A673 (cell line): ENCODE measurements at regions not wholly inside any gene's neighbourhood (a gene's known extent, or its start where the extent isn't known, plus 50 kb on each side); places are given as distances from the start of the nearest gene placed in this dataset.

Source experiments
- BruUV-seq: library from RNA; stranded (reverse); fragments of 400-500 nt; replicated peaks from 2 replicates; lab custom pipeline; 2021; lab: Mats Ljungman, UMichigan
- CTCF ChIA-PET: fragments of 300-600 bp; sonication (Branson Sonifier 250); formaldehyde crosslinking; loops from one replicate; lab custom pipeline; 2022; ENCODE audit warnings: antibody characterized with exemption; lab: Charles Lee
- POLR2A ChIA-PET: fragments of 300-600 bp; sonication (Branson Sonifier 250); formaldehyde crosslinking; loops from one replicate; lab custom pipeline; 2022; ENCODE audit warnings: antibody characterized with exemption; ENCODE audit not compliant: low non-redundant PET; lab: Charles Lee
- DNase-seq: peaks from one replicate; pipeline ENCODE4 v3.0.0-alpha.2; 2015; ENCODE audit warnings: low spot score
- H3K27ac ChIP-seq: fragments of 200-600 bp; sonication (generic); 2 replicates; pipeline ENCODE4 v1.5.1; 2016; ENCODE audit warnings: mixed run types, low read depth, mild to moderate bottlenecking, mixed read lengths, antibody characterized with exemption, low read length; ENCODE audit not compliant: poor library complexity, severe bottlenecking
- H3K27me3 ChIP-seq: fragments of 200-600 bp; sonication (generic); replicated peaks from 2 replicates; pipeline ENCODE4 v1.6.1; 2017; ENCODE audit warnings: mixed run types, low read depth, mild to moderate bottlenecking, mixed read lengths, antibody characterized with exemption, low read length; ENCODE audit not compliant: insufficient read depth, poor library complexity
- H3K36me3 ChIP-seq: fragments of 200-600 bp; sonication (generic); 2 replicates; pipeline ENCODE4 v1.6.1; 2016; ENCODE audit warnings: mixed run types, mild to moderate bottlenecking, mixed read lengths, antibody characterized with exemption, low read length; ENCODE audit not compliant: insufficient read depth, poor library complexity, severe bottlenecking
- H3K4me1 ChIP-seq: fragments of 200-600 bp; sonication (generic); 2 replicates; pipeline ENCODE4 v1.6.1; 2017; ENCODE audit warnings: mixed run types, mild to moderate bottlenecking, mixed read lengths, antibody characterized with exemption, low read length; ENCODE audit not compliant: insufficient read depth, poor library complexity, severe bottlenecking
- H3K4me3 ChIP-seq: fragments of 200-600 bp; sonication (generic); 2 replicates; pipeline ENCODE4 v1.5.1; 2016; ENCODE audit warnings: low read depth, mixed run types, mild to moderate bottlenecking, mixed read lengths, low read length; ENCODE audit not compliant: poor library complexity, severe bottlenecking
- H3K9me3 ChIP-seq: fragments of 200-600 bp; sonication (generic); 2 replicates; pipeline ENCODE4 v1.6.1; 2016; ENCODE audit warnings: mixed run types, low read depth, mild to moderate bottlenecking, mixed read lengths, antibody characterized with exemption, low read length; ENCODE audit not compliant: poor library complexity, severe bottlenecking
- CTCF ChIP-seq: fragments of 300-800, 200-600 bp; sonication (generic); conservative IDR thresholded peaks from 2 replicates; pipeline ENCODE4 v1.5.1; 2017; ENCODE audit warnings: low read depth, mild to moderate bottlenecking, antibody characterized with exemption, low read length, moderate library complexity, mixed read lengths
- EZH2 ChIP-seq: fragments of 200-600 bp; sonication (generic); IDR thresholded peaks from 2 replicates; pipeline ENCODE4 v1.6.1; 2017; ENCODE audit warnings: borderline replicate concordance, low read depth, mild to moderate bottlenecking, mixed read lengths, antibody characterized with exemption, low read length; ENCODE audit not compliant: poor library complexity, severe bottlenecking
- intact Hi-C: fragments of 100-400 bp; cut with micrococcal nuclease; formaldehyde crosslinking; loops from one replicate; pipeline ENCODE4 v1.10.0; 2022; ENCODE audit not compliant: unreplicated experiment

- intact Hi-C loops: no loop called here
- CTCF ChIA-PET: no interaction called here
- no peak for DNase-seq
- no peak overlapping the region for H3K27ac ChIP-seq
- H3K4me3 ChIP-seq: no peak overlapping the region
- H3K9me3 ChIP-seq: no peaks in the 10 kb centered on the region
- peaks cover 14% of the 10 kb centered on the region for H3K27me3 ChIP-seq
- no TSS peak for BruUV-seq
- POLR2A ChIA-PET: no interaction called here
- H3K36me3 ChIP-seq: no peaks in the 10 kb centered on the region
- H3K4me1 ChIP-seq: no peaks in the 10 kb centered on the region
- no peak for TF ChIP-seq EZH2
- no peak for TF ChIP-seq CTCF
These were observed 56.8 kb upstream of the PPP2R3A start for GRCh38 chr3:135908737-135909136.

GRCh38 chr3:135911110-135911509, 54.4 kb upstream of the PPP2R3A start:
- TF ChIP-seq EZH2: no peak
- no peak for TF ChIP-seq CTCF
- no peak overlapping the region for H3K27ac ChIP-seq
- POLR2A ChIA-PET: no interaction called here
- no peaks in the 10 kb centered on the region for H3K9me3 ChIP-seq
- DNase-seq: no peak
- H3K4me3 ChIP-seq: no peak overlapping the region
- no peaks in the 10 kb centered on the region for H3K36me3 ChIP-seq
- H3K27me3 ChIP-seq: no peaks in the 10 kb centered on the region
- intact Hi-C loops: no loop called here
- no peaks in the 10 kb centered on the region for H3K4me1 ChIP-seq
- BruUV-seq: no TSS peak
- CTCF ChIA-PET: no interaction called here

GRCh38 chr3:135915206-135915605, 50.3 kb upstream of the PPP2R3A start:
- Histone ChIP-seq H3K27me3 (peaks cover 6% of the 10 kb centered on the region), H3K27ac (no peak overlapping the region), H3K4me3 (no peak overlapping the region), H3K4me1 (no peaks in the 10 kb centered on the region), H3K36me3 (no peaks in the 10 kb centered on the region), H3K9me3 (no peaks in the 10 kb centered on the region)
- no peak for DNase-seq
- POLR2A ChIA-PET: no interaction called here
- TF ChIP-seq EZH2: no peak
- TF ChIP-seq CTCF: no peak
- intact Hi-C loops: loop anchor here (5.0 kb wide), 1 partner anchor 127 kb away; no protein-coding TSS in a partner anchor
- BruUV-seq: no TSS peak
- CTCF ChIA-PET: no interaction called here
